HepG2 (cell line): ENCODE measurements at regions not wholly inside any gene's neighbourhood (a gene's known extent, or its start where the extent isn't known, plus 50 kb on each side); places are given as distances from the start of the nearest gene placed in this dataset.

Experiments
- CTCF ChIP-seq: sonication (generic); formaldehyde crosslinking; IDR thresholded peaks from 2 replicates; pipeline ENCODE4 v1.5.0; 2020; ENCODE audit warnings: mild to moderate bottlenecking, missing genetic modification reagents, moderate library complexity
- SP4 ChIP-seq: sonication (generic); formaldehyde crosslinking; IDR thresholded peaks from 2 replicates; pipeline ENCODE4 v1.8.1; 2023; ENCODE audit warnings: mild to moderate bottlenecking, missing genetic modification reagents

- no peak for TF ChIP-seq CTCF (CRISPR knock-in tag)
- no peak for TF ChIP-seq SP4 (CRISPR knock-in tag)
Measured at GRCh38 chr12:17139931-17140330, 534.0 kb upstream of the LMO3 start.
